GM12891 (cell line): ENCODE measurements at regions not wholly inside any gene's neighbourhood (a gene's known extent, or its start where the extent isn't known, plus 50 kb on each side); places are given as distances from the start of the nearest gene placed in this dataset.

Experiments
- POLR2A ChIP-seq: IDR thresholded peaks from 2 replicates; pipeline ENCODE4 v1.6.1; 2011; ENCODE audit warnings: low read depth, low read length, control low read depth
- POLR2AphosphoS5 ChIP-seq: IDR thresholded peaks from 2 replicates; pipeline ENCODE4 v1.6.1; 2011; ENCODE audit warnings: low read depth, low read length, control low read depth
- TAF1 ChIP-seq: IDR thresholded peaks from 2 replicates; pipeline ENCODE4 v1.6.1; 2011; ENCODE audit warnings: low read depth, low read length, control low read depth

- TF ChIP-seq TAF1 (no peak), POLR2A (no peak), POLR2AphosphoS5 (no peak)
Measured at GRCh38 chr20:5471368-5471767, 139.4 kb downstream of the GPCPD1 start.
